ENCODE measurements at regions not wholly inside any gene's neighbourhood (a gene's known extent, or its start where the extent isn't known, plus 50 kb on each side); places are given as distances from the start of the nearest gene placed in this dataset.

DNA sequence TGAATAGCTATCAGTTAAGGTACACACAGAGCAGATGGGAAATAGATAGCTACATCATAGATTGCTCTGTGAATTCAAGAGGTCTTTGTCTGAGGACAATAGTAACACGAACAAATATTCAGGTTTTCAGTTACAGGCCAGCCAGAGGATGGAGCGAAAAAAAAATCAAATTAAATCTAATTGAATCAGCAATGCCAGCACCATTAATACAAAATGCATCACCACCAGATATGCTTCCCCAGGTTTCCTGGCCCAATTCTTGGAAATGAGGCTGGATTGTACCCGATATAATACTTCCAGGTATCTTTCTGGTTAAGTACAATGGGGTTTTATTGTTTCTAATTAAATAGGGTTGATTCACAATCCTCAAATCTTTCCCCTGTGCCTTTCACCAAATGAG is 975.8 kb upstream of the AUTS2 start:
- TF ChIP-seq, protein P1, sequence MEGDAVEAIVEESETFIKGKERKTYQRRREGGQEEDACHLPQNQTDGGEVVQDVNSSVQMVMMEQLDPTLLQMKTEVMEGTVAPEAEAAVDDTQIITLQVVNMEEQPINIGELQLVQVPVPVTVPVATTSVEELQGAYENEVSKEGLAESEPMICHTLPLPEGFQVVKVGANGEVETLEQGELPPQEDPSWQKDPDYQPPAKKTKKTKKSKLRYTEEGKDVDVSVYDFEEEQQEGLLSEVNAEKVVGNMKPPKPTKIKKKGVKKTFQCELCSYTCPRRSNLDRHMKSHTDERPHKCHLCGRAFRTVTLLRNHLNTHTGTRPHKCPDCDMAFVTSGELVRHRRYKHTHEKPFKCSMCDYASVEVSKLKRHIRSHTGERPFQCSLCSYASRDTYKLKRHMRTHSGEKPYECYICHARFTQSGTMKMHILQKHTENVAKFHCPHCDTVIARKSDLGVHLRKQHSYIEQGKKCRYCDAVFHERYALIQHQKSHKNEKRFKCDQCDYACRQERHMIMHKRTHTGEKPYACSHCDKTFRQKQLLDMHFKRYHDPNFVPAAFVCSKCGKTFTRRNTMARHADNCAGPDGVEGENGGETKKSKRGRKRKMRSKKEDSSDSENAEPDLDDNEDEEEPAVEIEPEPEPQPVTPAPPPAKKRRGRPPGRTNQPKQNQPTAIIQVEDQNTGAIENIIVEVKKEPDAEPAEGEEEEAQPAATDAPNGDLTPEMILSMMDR (IDR thresholded peaks at IDR 0.05; ENCODE audit: borderline replicate concordance, extremely low read depth, low read length, poor library complexity, severe bottlenecking) = no peak
- no peak for TF ChIP-seq EZH2 (IDR thresholded peaks at IDR 0.05; ENCODE audit: borderline replicate concordance, low read depth, low read length, severe bottlenecking)

All from DND-41 (cell line).